ENCODE measurements at regions not wholly inside any gene's neighbourhood (a gene's known extent, or its start where the extent isn't known, plus 50 kb on each side); places are given as distances from the start of the nearest gene placed in this dataset.

DNA sequence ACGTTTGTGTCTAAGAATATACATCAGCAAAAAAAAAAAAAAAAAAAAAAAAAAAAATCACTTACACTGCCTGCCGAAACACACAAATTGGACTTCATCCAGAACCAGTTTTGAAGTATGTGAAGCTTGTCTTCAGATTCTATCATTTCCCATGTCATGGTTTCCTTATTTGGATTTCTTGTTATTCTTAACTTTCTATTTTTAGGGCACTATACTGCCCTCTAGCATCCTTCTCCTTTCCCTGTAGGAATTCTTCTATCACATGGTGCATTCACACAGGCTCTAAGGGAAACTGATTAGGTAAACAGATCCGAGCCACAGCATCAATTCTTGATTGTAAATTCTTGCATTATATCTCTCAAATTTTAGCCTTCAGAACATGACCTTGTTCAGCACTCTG lies 1507.5 kb downstream of the OLFM4 start:
- Histone ChIP-seq H4K20me1 (replicated peaks; ENCODE audit: control insufficient read depth, extremely low read depth, insufficient read depth, low read length) (no peaks in the 10 kb centered on the region), H3K27me3 (ENCODE audit: control insufficient read depth in 2 of 2, insufficient read depth in 2 of 2, low read length in 2 of 2) (no peaks in the 10 kb centered on the region), H3K4me3 (replicated peaks in 1 of 3; ENCODE audit: insufficient read depth in 1 of 3, low read depth in 1 of 3, low read length in 3 of 3) (no peak overlapping the region), H3K9me3 (replicated peaks; ENCODE audit: control insufficient read depth, insufficient read depth, low read length) (peaks cover 2% of the 10 kb centered on the region), H3K4me2 (ENCODE audit: insufficient read depth, low read length) (no peak overlapping the region), H3K4me1 (ENCODE audit: control insufficient read depth, extremely low read depth, insufficient read depth, low read length) (no peaks in the 10 kb centered on the region), H2AFZ (ENCODE audit: low read depth, low read length) (no peak overlapping the region), H3K9me1 (replicated peaks; ENCODE audit: control insufficient read depth, extremely low read depth, insufficient read depth, low read length) (no peaks in the 10 kb centered on the region), H3K79me2 (ENCODE audit: control insufficient read depth, insufficient read depth, low read length) (no peaks in the 10 kb centered on the region), H3K9ac (replicated peaks; ENCODE audit: extremely low read depth, insufficient read depth, low read length) (no peak overlapping the region), H3K36me3 (ENCODE audit: control insufficient read depth in 2 of 2, extremely low read depth in 1 of 2, insufficient read depth in 2 of 2, low read length in 2 of 2) (no peaks in the 10 kb centered on the region), H3K27ac (ENCODE audit: insufficient read depth, low read depth, low read length) (no peak overlapping the region)
- dilution Hi-C loops (cut with MboI; ENCODE audit: extremely low pct_ligation_motif_present, low sequenced_read_pairs) (no loop called here), intact Hi-C loops (cut with micrococcal nuclease) (no loop called here)
- BruUV-seq (replicated peaks) = no TSS peak
- TF ChIP-seq MAX (IDR thresholded peaks at IDR 0.05; ENCODE audit: insufficient read depth, insufficient read length) (no peak), POLR2AphosphoS5 (IDR thresholded peaks at IDR 0.05; ENCODE audit: insufficient read depth, low read depth, low read length) (no peak), GATA2 (IDR thresholded peaks at IDR 0.05; ENCODE audit: insufficient read depth, insufficient read length, low read depth, low read length) (no peak), EZH2 (IDR thresholded peaks at IDR 0.05; ENCODE audit: borderline replicate concordance, low read depth, low read length, severe bottlenecking) (no peak), CTCF (IDR thresholded peaks at IDR 0.05; ENCODE audit: extremely low read depth in 1 of 2, insufficient read depth in 1 of 2, low read depth in 1 of 2, low read length in 2 of 2) (no peak), POLR2A (IDR thresholded peaks at IDR 0.05; ENCODE audit: low read depth, low read length) (no peak), JUN (IDR thresholded peaks at IDR 0.05; ENCODE audit: borderline replicate concordance, insufficient read depth, insufficient read length, low read depth) (no peak), MYC (IDR thresholded peaks at IDR 0.05; ENCODE audit: low read depth, low read length) (no peak), FOS (IDR thresholded peaks at IDR 0.05; ENCODE audit: borderline replicate concordance, insufficient read depth, low read length) (no peak)
- FAIRE-seq = no peak
- POLR2A ChIA-PET = no interaction called here
- CTCF ChIA-PET = no interaction called here
- no peak for DNase-seq (ENCODE audit: low read depth, low spot score)
